ENCODE measurements at regions not wholly inside any gene's neighbourhood (a gene's known extent, or its start where the extent isn't known, plus 50 kb on each side); places are given as distances from the start of the nearest gene placed in this dataset.

- DNase-seq (ENCODE audit: low read depth in 2 of 2) = no peak
Observed at GRCh38 chr16:85309656-85310587, 197.7 kb upstream of the CIBAR2 start.

GRCh38 chr16:85310868-85311585 lies 198.8 kb upstream of the CIBAR2 start:
- DNase-seq (ENCODE audit: low read depth in 2 of 2) = no peak

- DNase-seq (ENCODE audit: low read depth in 2 of 2) = no peak
Observed at GRCh38 chr16:85311741-85312140, 199.5 kb upstream of the CIBAR2 start.

GRCh38 chr16:85312174-85312573 lies 199.9 kb upstream of the CIBAR2 start:
- DNase-seq (ENCODE audit: low read depth in 2 of 2) = no peak

GRCh38 chr16:85312642-85313525 lies 200.6 kb upstream of the CIBAR2 start:
- DNase-seq (ENCODE audit: low read depth in 2 of 2) = no peak

- DNase-seq (ENCODE audit: low read depth in 2 of 2) = no peak
Observed at GRCh38 chr16:85313526-85314301, 201.4 kb upstream of the CIBAR2 start.

GRCh38 chr16:85314512-85314971 lies 202.3 kb upstream of the CIBAR2 start:
- no peak for DNase-seq (ENCODE audit: low read depth in 2 of 2)

GRCh38 chr16:85315866-85316265 lies 203.6 kb upstream of the CIBAR2 start:
- DNase-seq (ENCODE audit: low read depth in 2 of 2) = no peak

GRCh38 chr16:85316321-85316919 lies 204.1 kb upstream of the CIBAR2 start:
- peak in 1 of 2 donors; percentile 46 for DNase-seq (ENCODE audit: low read depth in 2 of 2)

GRCh38 chr16:85316944-85317343 lies 204.7 kb upstream of the CIBAR2 start:
- DNase-seq (ENCODE audit: low read depth in 2 of 2) = no peak

GRCh38 chr16:85317704-85318103 lies 205.4 kb upstream of the CIBAR2 start:
- DNase-seq (ENCODE audit: low read depth in 2 of 2) = no peak

- DNase-seq (ENCODE audit: low read depth in 2 of 2) = no peak
Observed at GRCh38 chr16:85319208-85319983, 207.1 kb upstream of the CIBAR2 start.

GRCh38 chr16:85319984-85320440 lies 207.7 kb upstream of the CIBAR2 start:
- DNase-seq (ENCODE audit: low read depth in 2 of 2) = no peak

GRCh38 chr16:85320677-85321385 lies 208.6 kb upstream of the CIBAR2 start:
- no peak for DNase-seq (ENCODE audit: low read depth in 2 of 2)

GRCh38 chr16:85321509-85322271 lies 209.4 kb upstream of the CIBAR2 start:
- DNase-seq (ENCODE audit: low read depth in 2 of 2) = no peak

GRCh38 chr16:85323230-85323960 lies 211.1 kb upstream of the CIBAR2 start:
- no peak for DNase-seq (ENCODE audit: low read depth in 2 of 2)

- no peak for DNase-seq (ENCODE audit: low read depth in 2 of 2)
Observed at GRCh38 chr16:85323961-85324253, 211.6 kb upstream of the CIBAR2 start.

- DNase-seq (ENCODE audit: low read depth in 2 of 2) = no peak
Observed at GRCh38 chr16:85324488-85324887, 212.2 kb upstream of the CIBAR2 start.
